H1 (cell line): ENCODE measurements at regions not wholly inside any gene's neighbourhood (a gene's known extent, or its start where the extent isn't known, plus 50 kb on each side); places are given as distances from the start of the nearest gene placed in this dataset.
A peak's percentile ranks its signal among the peaks of the same experiment; 100 is the strongest.

ENCODE experiments used
- CTCF ChIA-PET: fragments of 300-600 bp; sonication (Branson Sonifier 250); formaldehyde crosslinking; loops from one replicate; lab custom pipeline; 2021; ENCODE audit not compliant: partially characterized antibody; lab: Charles Lee
- POLR2A ChIA-PET: fragments of 300-600 bp; sonication (Branson Sonifier 250); formaldehyde crosslinking; loops from one replicate; lab custom pipeline; 2021; ENCODE audit warnings: inconsistent platforms; ENCODE audit not compliant: partially characterized antibody; lab: Charles Lee
- DNase-seq, 2 experiments: peaks; one replicate each; pipeline versions ENCODE4 v3.0.0 to v3.0.0-alpha.2; 2010 to 2022; ENCODE audit warnings: low spot score in 2 of 2, low read depth in 1 of 2, mixed read lengths in 1 of 2
- FAIRE-seq: peaks from 2 replicates; lab custom pipeline; 2011; peaks lifted over from hg19 to GRCh38; lab: Jason Lieb, UNC
- H2AFZ ChIP-seq: 2 replicates; pipeline ENCODE4 v1.8.1; 2012; ENCODE audit warnings: low read length, inconsistent platforms
- H2AK5ac ChIP-seq: 2 replicates; pipeline ENCODE4 v1.6.1; 2013; ENCODE audit warnings: low read depth, low read length
- H2BK120ac ChIP-seq: replicated peaks from 2 replicates; pipeline ENCODE3; 2013; ENCODE audit warnings: low read depth, low read length, inconsistent platforms
- H2BK12ac ChIP-seq: 2 replicates; pipeline ENCODE4 v1.6.1; 2013; ENCODE audit warnings: low read depth, low read length
- H2BK15ac ChIP-seq: 2 replicates; pipeline ENCODE4 v1.6.1; 2013; ENCODE audit warnings: low read length
- H2BK20ac ChIP-seq: 2 replicates; pipeline ENCODE4 v1.6.1; 2013; ENCODE audit warnings: low read length
- H2BK5ac ChIP-seq: 2 replicates; pipeline ENCODE4 v1.6.1; 2013; ENCODE audit warnings: low read depth, low read length
- H3K14ac ChIP-seq: 2 replicates; pipeline ENCODE4 v1.6.1; 2013; ENCODE audit warnings: inconsistent platforms; ENCODE audit not compliant: insufficient read length
- H3K18ac ChIP-seq: 2 replicates; pipeline ENCODE4 v1.6.1; 2013; ENCODE audit warnings: low read length; ENCODE audit errors: extremely low read depth
- H3K23ac ChIP-seq: 2 replicates; pipeline ENCODE4 v1.6.1; 2013; ENCODE audit warnings: inconsistent platforms; ENCODE audit not compliant: insufficient read length
- H3K23me2 ChIP-seq: 2 replicates; pipeline ENCODE4 v1.6.1; 2013; ENCODE audit warnings: low read depth, low read length
- H3K27ac ChIP-seq: 2 replicates; pipeline ENCODE4 v1.6.1; 2011; ENCODE audit warnings: low read depth, low read length, inconsistent platforms
- H3K27me3 ChIP-seq, 4 experiments: replicated peaks in 1 of 4; 1 replicate in 1 of 4; 2 replicates in 3 of 4; pipeline versions ENCODE4 v1.6.1 to v1.8.1; 2011 to 2013; ENCODE audit warnings: low read length in 3 of 4, mild to moderate bottlenecking in 3 of 4, inconsistent platforms in 2 of 4, mixed read lengths in 2 of 4, moderate library complexity in 1 of 4; ENCODE audit not compliant: control insufficient read depth in 3 of 4, insufficient read depth in 3 of 4; ENCODE audit errors: extremely low read depth in 1 of 4
- H3K36me3 ChIP-seq, 4 experiments: 2 replicates each; pipeline versions ENCODE4 v1.6.1 to v1.8.1; 2011 to 2013; ENCODE audit warnings: mild to moderate bottlenecking in 4 of 4, low read length in 3 of 4, moderate library complexity in 2 of 4, control low read depth in 1 of 4, inconsistent platforms in 1 of 4; ENCODE audit not compliant: insufficient read depth in 4 of 4, control insufficient read depth in 2 of 4
- H3K4ac ChIP-seq: replicated peaks from 2 replicates; pipeline ENCODE3; 2013; ENCODE audit warnings: low read length, low read depth, mixed read lengths, inconsistent platforms; ENCODE audit not compliant: insufficient read length
- H3K4me1 ChIP-seq, 4 experiments: replicated peaks in 1 of 4; 1 replicate in 1 of 4; 2 replicates in 3 of 4; pipeline versions ENCODE4 v1.6.1 to v1.8.1; 2011 to 2013; ENCODE audit warnings: low read length in 3 of 4, inconsistent platforms in 2 of 4, mixed read lengths in 1 of 4; ENCODE audit not compliant: insufficient read depth in 4 of 4, control insufficient read depth in 3 of 4
- H3K4me2 ChIP-seq, 2 experiments: 2 replicates each; pipeline versions ENCODE4 v1.6.1 to v1.8.1; 2011 to 2013; ENCODE audit warnings: low read depth in 2 of 2, low read length in 2 of 2, control low read depth in 1 of 2, inconsistent platforms in 1 of 2, mild to moderate bottlenecking in 1 of 2; ENCODE audit not compliant: insufficient read depth in 1 of 2
- H3K4me3 ChIP-seq, 4 experiments: fragments of 200-600, 300-600 bp in 1 of 4; sonication (generic), shearing (Covaris generic), sonication (Bioruptor Twin) in 1 of 4; 2 replicates each; pipeline versions ENCODE4 v1.5.1 to v1.8.1; 2011 to 2016; ENCODE audit warnings: low read length in 4 of 4, low read depth in 3 of 4, control low read depth in 2 of 4, inconsistent platforms in 2 of 4, mild to moderate bottlenecking in 2 of 4, mixed read lengths in 1 of 4, moderate library complexity in 1 of 4; ENCODE audit not compliant: insufficient read depth in 2 of 4; ENCODE audit errors: extremely low read depth in 1 of 4
- H3K56ac ChIP-seq: replicated peaks from 2 replicates; pipeline ENCODE3; 2013; ENCODE audit warnings: low read depth, mild to moderate bottlenecking, mixed read lengths, low read length, inconsistent platforms; ENCODE audit not compliant: insufficient read length
- H3K79me1 ChIP-seq: 2 replicates; pipeline ENCODE4 v1.6.1; 2013; ENCODE audit warnings: low read depth, low read length, control low read depth
- H3K79me2 ChIP-seq, 2 experiments: 2 replicates each; pipeline versions ENCODE4 v1.6.1 to v1.8.1; 2012 to 2013; ENCODE audit warnings: low read length in 2 of 2, mild to moderate bottlenecking in 2 of 2, inconsistent platforms in 1 of 2; ENCODE audit not compliant: insufficient read depth in 2 of 2, control insufficient read depth in 1 of 2
- H3K9ac ChIP-seq, 4 experiments: replicated peaks in 1 of 4; 1 replicate in 1 of 4; 2 replicates in 3 of 4; pipeline versions ENCODE4 v1.6.1 to v1.8.1; 2011 to 2013; ENCODE audit warnings: low read depth in 3 of 4, low read length in 3 of 4, control low read depth in 2 of 4, mild to moderate bottlenecking in 2 of 4, moderate library complexity in 2 of 4, inconsistent platforms in 1 of 4; ENCODE audit errors: extremely low read depth in 1 of 4
- H3K9me3 ChIP-seq, 2 experiments: 2 replicates each; pipeline versions ENCODE4 v1.6.1 to v1.8.1; 2012 to 2013; ENCODE audit warnings: mild to moderate bottlenecking in 2 of 2, moderate library complexity in 2 of 2, control low read depth in 1 of 2, inconsistent platforms in 1 of 2, low read depth in 1 of 2, low read length in 1 of 2, mixed read lengths in 1 of 2; ENCODE audit not compliant: insufficient read depth in 2 of 2
- H4K20me1 ChIP-seq, 2 experiments: replicated peaks in 1 of 2; 2 replicates each; pipeline versions ENCODE3 to v1.8.1; 2011 to 2013; ENCODE audit warnings: inconsistent platforms in 2 of 2, low read length in 2 of 2, mild to moderate bottlenecking in 1 of 2; ENCODE audit not compliant: insufficient read depth in 2 of 2, control insufficient read depth in 1 of 2
- H4K5ac ChIP-seq: 2 replicates; pipeline ENCODE4 v1.6.1; 2013; ENCODE audit warnings: low read length, low read depth, mixed read lengths, inconsistent platforms; ENCODE audit not compliant: insufficient read length
- H4K8ac ChIP-seq: 2 replicates; pipeline ENCODE4 v1.8.0; 2013; ENCODE audit warnings: mild to moderate bottlenecking, moderate library complexity, low read length, inconsistent platforms; ENCODE audit not compliant: insufficient read depth; ENCODE audit errors: extremely low read depth
- H4K91ac ChIP-seq: replicated peaks from 2 replicates; pipeline ENCODE3; 2013; ENCODE audit warnings: low read length, mixed read lengths, inconsistent platforms; ENCODE audit not compliant: insufficient read length
- BCL11A ChIP-seq, 2 experiments: IDR thresholded peaks; one replicate each; pipeline ENCODE4 v1.6.1; 2011; ENCODE audit warnings: low read depth in 2 of 2, low read length in 2 of 2, mild to moderate bottlenecking in 2 of 2
- CHD1 ChIP-seq: IDR thresholded peaks from 2 replicates; pipeline ENCODE4 v1.6.1; 2012; ENCODE audit warnings: low read depth, low read length, improper control_type of control experiment
- NANOG ChIP-seq: IDR thresholded peaks from 2 replicates; pipeline ENCODE4 v1.6.1; 2011; ENCODE audit warnings: low read length, low read depth, mild to moderate bottlenecking, inconsistent platforms; ENCODE audit not compliant: insufficient read depth, poor library complexity, severe bottlenecking
- SAP30 ChIP-seq: fragments of 300-600 bp; sonication (generic); IDR thresholded peaks from 2 replicates; pipeline ENCODE4 v1.7.1; 2012; ENCODE audit warnings: low read length, moderate library complexity, mild to moderate bottlenecking, inconsistent platforms; ENCODE audit not compliant: insufficient read depth, insufficient replicate concordance
- TAF1 ChIP-seq: IDR thresholded peaks from 2 replicates; pipeline ENCODE4 v1.6.1; 2011; ENCODE audit warnings: mild to moderate bottlenecking, low read depth, low read length
- TAF7 ChIP-seq: optimal IDR thresholded peaks from 2 replicates; pipeline ENCODE3; 2011; ENCODE audit warnings: low read depth, mild to moderate bottlenecking, inconsistent platforms, low read length, moderate library complexity, borderline replicate concordance
- WGBS, 2 experiments: shearing (Covaris generic) in 1 of 2; methylation state at CpG; one replicate each; pipeline versions ENCODE4 v1.1.6 to v1.1.7; 2013 to 2015; ENCODE audit warnings: low lambda C conversion rate in 2 of 2, mixed read lengths in 2 of 2, inconsistent platforms in 1 of 2, low coverage in 1 of 2, missing lambda C conversion rate in 1 of 2; ENCODE audit not compliant: insufficient replicate concordance in 2 of 2, insufficient coverage in 1 of 2, insufficient read length in 1 of 2; ENCODE audit errors: extremely low coverage in 1 of 2, missing lambda C conversion rate in 1 of 2; 5-methylcytosine and 5-hydroxymethylcytosine counted together

DNA sequence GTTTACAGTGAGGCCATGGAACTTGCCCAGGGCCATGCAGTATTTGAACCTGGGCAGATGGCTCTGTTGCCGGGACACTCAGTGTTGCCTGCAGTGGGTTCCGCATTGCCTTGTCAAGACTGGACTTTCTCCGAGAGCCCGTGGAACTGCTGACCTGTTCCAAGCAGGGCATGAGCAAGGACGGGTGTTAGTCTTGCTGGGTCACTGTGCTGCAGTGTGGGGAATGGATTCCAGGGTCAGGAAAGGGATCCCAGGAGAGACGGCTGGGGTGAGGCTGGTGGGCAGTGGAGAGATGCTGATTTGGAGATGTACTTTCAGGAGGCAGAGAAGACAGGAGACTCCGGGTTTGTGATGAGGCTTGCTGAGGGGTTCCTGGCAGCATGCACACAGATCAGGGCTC lies 348.7 kb upstream of the HS6ST1 start:
- Histone ChIP-seq H4K5ac (no peak overlapping the region), H2BK5ac (no peak overlapping the region), H2AK5ac (peak overlapping the region; percentile 40; the same call in 1 of the 2 replicates), H3K27ac (no peak overlapping the region), H3K14ac (no peak overlapping the region), H2BK20ac (no peak overlapping the region), H3K4me1 (peaks cover 0 to 5% (median 0%) of the 10 kb centered on the region in 4 experiments; a peak in 4 of 7 replicates), H3K4me2 (no peak overlapping the region), H3K79me2 (no peaks in the 10 kb centered on the region), H2BK15ac (no peak overlapping the region; the same call in 1 of the 2 replicates), H3K36me3 (no peaks in the 10 kb centered on the region; a peak in 1 of 8 replicates), H4K20me1 (no peaks in the 10 kb centered on the region), H3K23me2 (no peaks in the 10 kb centered on the region), H3K4me3 (no peak overlapping the region), H3K18ac (no peak overlapping the region), H3K79me1 (no peaks in the 10 kb centered on the region), H4K91ac (no peak overlapping the region), H2BK120ac (no peak overlapping the region), H3K23ac (no peak overlapping the region), H3K9me3 (peaks cover 0 to 6% of the 10 kb centered on the region in 2 experiments; a peak in 1 of 4 replicates), H2AFZ (no peak overlapping the region), H4K8ac (peak overlapping the region; percentile 0; the same call in 1 of the 2 replicates), H2BK12ac (peak overlapping the region; percentile 77; the same call in 1 of the 2 replicates), H3K9ac (no peak overlapping the region), H3K56ac (no peak overlapping the region), H3K4ac (no peak overlapping the region), H3K27me3 (no peaks in the 10 kb centered on the region)
- WGBS, 2 experiments = 95% methylated on average over 7 of the region's 7 CpGs; no CpG with 5 or more reads in 1 of the 2 experiments
- TF ChIP-seq TAF7 (no peak), TAF1 (no peak), SAP30 (no peak), CHD1 (no peak), BCL11A (IDR thresholded peaks at IDR 0.05; ENCODE audit: low read depth in 2 of 2, low read length in 2 of 2) (no peak), NANOG (no peak)
- POLR2A ChIA-PET = no interaction called here
- FAIRE-seq = no peak
- CTCF ChIA-PET = no interaction called here
- DNase-seq = no peak
